HEK293T (cell line): ENCODE measurements at regions not wholly inside any gene's neighbourhood (a gene's known extent, or its start where the extent isn't known, plus 50 kb on each side); places are given as distances from the start of the nearest gene placed in this dataset.
A peak's percentile ranks its signal among the peaks of the same experiment; 100 is the strongest.

Source experiments
- CTCF ChIA-PET: fragments of 350-600 bp; formaldehyde crosslinking; extraction: SDS; loops from one replicate; lab custom pipeline; 2021; ENCODE audit warnings: antibody characterized with exemption, inconsistent platforms; lab: Yijun Ruan, JAX
- POLR2A ChIA-PET: fragments of 350-600 bp; formaldehyde crosslinking; extraction: SDS; loops from one replicate; lab custom pipeline; 2020; ENCODE audit warnings: antibody characterized with exemption, inconsistent platforms; lab: Yijun Ruan, JAX
- DNase-seq: peaks from one replicate; pipeline ENCODE4 v3.0.0; 2012; ENCODE audit warnings: mixed read lengths; ENCODE audit errors: extremely low spot score
- ARNT ChIP-seq: fragments of 450-650 bp; IDR thresholded peaks from 2 replicates; pipeline ENCODE4 v1.6.1; 2017; ENCODE audit warnings: mild to moderate bottlenecking
- BHLHE40 ChIP-seq: fragments of 450-650 bp; IDR thresholded peaks from 2 replicates; pipeline ENCODE4 v1.6.1; 2016; ENCODE audit warnings: mild to moderate bottlenecking, moderate library complexity, borderline replicate concordance
- CTBP1 ChIP-seq: fragments of 450-650 bp; IDR thresholded peaks from 2 replicates; pipeline ENCODE4 v1.6.1; 2016; ENCODE audit warnings: borderline replicate concordance
- ELF4 ChIP-seq: fragments of 450-650 bp; IDR thresholded peaks from 2 replicates; pipeline ENCODE4 v1.6.1; 2017; ENCODE audit warnings: antibody characterized with exemption
- FOXA1 ChIP-seq: fragments of 450-650 bp; IDR thresholded peaks from 2 replicates; pipeline ENCODE4 v1.6.1; 2016; ENCODE audit warnings: mild to moderate bottlenecking
- FOXK2 ChIP-seq: fragments of 450-650 bp; IDR thresholded peaks from 2 replicates; pipeline ENCODE4 v1.6.1; 2016; ENCODE audit warnings: mild to moderate bottlenecking
- FOXM1 ChIP-seq: fragments of 450-650 bp; IDR thresholded peaks from 2 replicates; pipeline ENCODE4 v1.6.1; 2017; ENCODE audit warnings: mild to moderate bottlenecking, borderline replicate concordance
- HDGF ChIP-seq: fragments of 450-650 bp; IDR thresholded peaks from 2 replicates; pipeline ENCODE4 v1.6.1; 2017; ENCODE audit warnings: antibody characterized with exemption, borderline replicate concordance
- L3MBTL2 ChIP-seq: fragments of 450-650 bp; conservative IDR thresholded peaks from 2 replicates; pipeline ENCODE4 v1.6.1; 2016; ENCODE audit warnings: mild to moderate bottlenecking
- LEF1 ChIP-seq: fragments of 450-650 bp; IDR thresholded peaks from 2 replicates; pipeline ENCODE4 v1.6.1; 2017; ENCODE audit warnings: mild to moderate bottlenecking, borderline replicate concordance
- NFRKB ChIP-seq: fragments of 450-650 bp; IDR thresholded peaks from 2 replicates; pipeline ENCODE4 v1.6.1; 2016; ENCODE audit warnings: mild to moderate bottlenecking, moderate library complexity
- PKNOX1 ChIP-seq: fragments of 450-650 bp; IDR thresholded peaks from 2 replicates; pipeline ENCODE4 v1.6.1; 2016
- SP1 ChIP-seq: fragments of 450-650 bp; IDR thresholded peaks from 2 replicates; pipeline ENCODE4 v1.6.1; 2017
- SUZ12 ChIP-seq: fragments of 450-650 bp; IDR thresholded peaks from 2 replicates; pipeline ENCODE4 v1.6.1; 2016; ENCODE audit warnings: mild to moderate bottlenecking
- TARDBP ChIP-seq: fragments of 450-650 bp; IDR thresholded peaks from 2 replicates; pipeline ENCODE4 v1.6.1; 2016
- ZNF384 ChIP-seq: fragments of 450-650 bp; IDR thresholded peaks from 2 replicates; pipeline ENCODE4 v1.6.1; 2016

- DNase-seq, result no peak
- ChIA-PET CTCF (no interaction called here), POLR2A (interaction anchor here (1.5 kb wide), 1 partner anchor 8 kb away, joined by 3 read pairs; no protein-coding TSS in a partner anchor)
- TF ChIP-seq BHLHE40 (no peak), NFRKB (no peak), PKNOX1 (no peak), SUZ12 (no peak), LEF1 (no peak), SP1 (no peak), CTBP1 (no peak), ARNT (no peak), TARDBP (no peak), ELF4 (no peak), FOXM1 (no peak), FOXK2 (no peak), L3MBTL2 (no peak), FOXA1 (no peak), HDGF (no peak), ZNF384 (no peak)
Observed at GRCh38 chr1:198932351-198932991, 293.6 kb downstream of the PTPRC start.

- ChIA-PET CTCF (no interaction called here), POLR2A (interaction anchor here (1.5 kb wide), 1 partner anchor 10 kb away, joined by 3 read pairs; no protein-coding TSS in a partner anchor)
- no peak for TF ChIP-seq HDGF
- no peak for TF ChIP-seq L3MBTL2
- no peak for TF ChIP-seq FOXK2
- TF ChIP-seq BHLHE40, result no peak
- no peak for TF ChIP-seq ELF4
- no peak for DNase-seq
Observed at GRCh38 chr1:198933515-198934222, 294.8 kb downstream of the PTPRC start.

GRCh38 chr1:198934426-198934825, 295.6 kb downstream of the PTPRC start:
- CTCF ChIA-PET, result no interaction called here
- POLR2A ChIA-PET, result no interaction called here
- no peak for DNase-seq
- TF ChIP-seq FOXK2, result no peak
- TF ChIP-seq ELF4, result no peak
- no peak for TF ChIP-seq HDGF
- TF ChIP-seq NFRKB, result no peak
- TF ChIP-seq FOXA1, result no peak
- TF ChIP-seq LEF1, result no peak
- no peak for TF ChIP-seq PKNOX1
- TF ChIP-seq ZNF384, result no peak

GRCh38 chr1:198934901-198935305, 296.1 kb downstream of the PTPRC start:
- DNase-seq, result no peak
- POLR2A ChIA-PET, result interaction anchor here (0.8 kb wide), 1 partner anchor 9 kb away, joined by 5 read pairs; no protein-coding TSS in a partner anchor
- TF ChIP-seq HDGF, result no peak
- TF ChIP-seq L3MBTL2, result peak; percentile 63
- CTCF ChIA-PET, result no interaction called here

- peak; percentile 77 for DNase-seq
- TF ChIP-seq SUZ12 (no peak), LEF1 (no peak), ZNF384 (peak; percentile 96), PKNOX1 (peak; percentile 22; the same call in 1 of the 2 replicates), CTBP1 (peak; percentile 64; the same call in 1 of the 2 replicates), FOXM1 (no peak), ARNT (peak; percentile 99), L3MBTL2 (0 out of 2 replicates have a peak, but pooled peaks have one; percentile 20), HDGF (no peak)
- POLR2A ChIA-PET, result interaction anchor here (0.8 kb wide), 1 partner anchor 10 kb away, joined by 5 read pairs; no protein-coding TSS in a partner anchor
- CTCF ChIA-PET, result no interaction called here
Observed at GRCh38 chr1:198935306-198935921, 296.6 kb downstream of the PTPRC start.
